HCT116 (cell line): ENCODE measurements at regions not wholly inside any gene's neighbourhood (a gene's known extent, or its start where the extent isn't known, plus 50 kb on each side); places are given as distances from the start of the nearest gene placed in this dataset.

Source experiments
- ATAC-seq: fragments of 200-7000 bp; cut with Tn5 transposase; 2 replicates; pipeline ENCODE4 v1.9.1; 2020; ENCODE audit warnings: mild to moderate bottlenecking, moderate library complexity
- BruUV-seq: library from RNA; stranded (reverse); fragments of 400-500 nt; replicated peaks from 2 replicates; lab custom pipeline; 2021; lab: Mats Ljungman, UMichigan
- CTCF ChIA-PET: fragments of 300-600 bp; sonication (Branson Sonifier 250); formaldehyde crosslinking; loops from one replicate; lab custom pipeline; 2021; ENCODE audit warnings: antibody characterized with exemption; lab: Charles Lee
- POLR2A ChIA-PET: fragments of 300-600, 350-600 bp; sonication (Branson Sonifier 250); formaldehyde crosslinking; loops from one replicate; lab custom pipeline; 2021; ENCODE audit warnings: antibody characterized with exemption; lab: Charles Lee
- RAD21 ChIA-PET, 2 experiments: fragments of 300-600 bp; sonication (Branson Sonifier 250); formaldehyde crosslinking; loops; one replicate each; lab custom pipeline; 2023; ENCODE audit warnings: low total read pairs in 2 of 2; ENCODE audit not compliant: uncharacterized antibody in 2 of 2, unreplicated experiment in 2 of 2, low non-redundant PET in 1 of 2; lab: Charles Lee
- DNase-seq: peaks from one replicate; pipeline ENCODE4 v3.0.0-alpha.2; 2010; ENCODE audit warnings: low read depth, low spot score
- H2AFZ ChIP-seq: fragments of 200-600 bp; shearing (Covaris generic), sonication (generic); 2 replicates; pipeline ENCODE4 v1.6.1; 2017; ENCODE audit warnings: low read depth, mixed run types, mixed read lengths, antibody characterized with exemption, low read length; ENCODE audit not compliant: poor library complexity, severe bottlenecking
- H3K27ac ChIP-seq: 2 replicates; pipeline ENCODE4 v1.5.1; 2012; ENCODE audit warnings: low read depth, low read length
- H3K27me3 ChIP-seq: fragments of 200-600 bp; sonication (generic); 2 replicates; pipeline ENCODE4 v1.6.1; 2016; ENCODE audit warnings: mixed run types, low read length, mixed read lengths; ENCODE audit not compliant: insufficient read depth
- H3K36me3 ChIP-seq, 2 experiments: fragments of 200-500 bp in 1 of 2; fragments of 200-600 bp in 1 of 2; sonication (Bioruptor generic) in 1 of 2; sonication (generic) in 1 of 2; 2 replicates each; pipeline versions ENCODE4 v1.5.1 to v1.6.1; 2014 to 2016; ENCODE audit warnings: low read length in 2 of 2, inconsistent platforms in 1 of 2, mixed read lengths in 1 of 2, mixed run types in 1 of 2; ENCODE audit not compliant: insufficient read depth in 2 of 2, control insufficient read depth in 1 of 2
- H3K4me1 ChIP-seq, 2 experiments: fragments of 200-600 bp in 1 of 2; sonication (generic) in 1 of 2; 2 replicates each; pipeline versions ENCODE4 v1.5.1 to v1.6.1; 2012 to 2017; ENCODE audit warnings: low read length in 2 of 2, inconsistent platforms in 1 of 2, mild to moderate bottlenecking in 1 of 2, mixed read lengths in 1 of 2, mixed run types in 1 of 2, moderate library complexity in 1 of 2; ENCODE audit not compliant: insufficient read depth in 2 of 2, control insufficient read depth in 1 of 2
- H3K4me2 ChIP-seq: fragments of 200-600 bp; sonication (generic); 2 replicates; pipeline ENCODE4 v1.6.1; 2017; ENCODE audit warnings: mixed run types, low read length, mixed read lengths
- H3K4me3 ChIP-seq, 2 experiments: fragments of 200-600 bp in 1 of 2; sonication (generic) in 1 of 2; replicated peaks in 1 of 2; 2 replicates each; pipeline ENCODE4 v1.5.1; 2011 to 2016; ENCODE audit warnings: low read length in 2 of 2, control low read depth in 1 of 2, low read depth in 1 of 2, mild to moderate bottlenecking in 1 of 2, mixed read lengths in 1 of 2, mixed run types in 1 of 2
- H3K79me2 ChIP-seq: fragments of 200-600 bp; sonication (generic); 2 replicates; pipeline ENCODE4 v1.6.1; 2017; ENCODE audit warnings: mild to moderate bottlenecking, mixed run types, low read length, moderate library complexity, mixed read lengths; ENCODE audit not compliant: insufficient read depth
- H3K9ac ChIP-seq: fragments of 200-600 bp; sonication (generic); 2 replicates; pipeline ENCODE4 v1.6.1; 2016; ENCODE audit warnings: low read length, mixed read lengths
- H3K9me2 ChIP-seq: fragments of 200-600 bp; sonication (generic), shearing (Covaris generic); 2 replicates; pipeline ENCODE4 v1.6.1; 2017; ENCODE audit warnings: mixed run types, mild to moderate bottlenecking, moderate library complexity; ENCODE audit not compliant: insufficient read depth
- H3K9me3 ChIP-seq, 2 experiments: fragments of 200-500 bp in 1 of 2; fragments of 200-600 bp in 1 of 2; sonication (Bioruptor generic) in 1 of 2; sonication (generic) in 1 of 2; 2 replicates each; pipeline ENCODE4 v1.6.1; 2014 to 2017; ENCODE audit warnings: low read length in 2 of 2, mixed read lengths in 2 of 2, inconsistent platforms in 1 of 2, low read depth in 1 of 2, mild to moderate bottlenecking in 1 of 2, mixed run types in 1 of 2, moderate library complexity in 1 of 2; ENCODE audit not compliant: control insufficient read depth in 1 of 2, insufficient read depth in 1 of 2
- H4K20me1 ChIP-seq: fragments of 200-600 bp; sonication (generic), shearing (Covaris generic); 2 replicates; pipeline ENCODE4 v1.6.1; 2017; ENCODE audit warnings: mixed run types, mild to moderate bottlenecking, moderate library complexity; ENCODE audit not compliant: insufficient read depth
- ELF1 ChIP-seq: IDR thresholded peaks from 2 replicates; pipeline ENCODE4 v1.6.1; 2012; ENCODE audit warnings: low read depth, borderline replicate concordance
- POLR2A ChIP-seq: IDR thresholded peaks from 2 replicates; pipeline ENCODE4 v1.7.0; 2011; ENCODE audit warnings: borderline replicate concordance; ENCODE audit not compliant: insufficient read depth, insufficient read length; ENCODE audit errors: extremely low read depth
- SIN3A ChIP-seq: IDR thresholded peaks from 2 replicates; pipeline ENCODE4 v1.6.1; 2012; ENCODE audit warnings: low read depth
- ZFX ChIP-seq: fragments of 450-650 bp; IDR thresholded peaks from 2 replicates; pipeline ENCODE4 v1.6.1; 2017
- intact Hi-C: fragments of 100-400 bp; cut with micrococcal nuclease; formaldehyde crosslinking; loops from 2 replicates; pipeline ENCODE4 v1.10.0; 2022
- TF ChIP-seq, protein P1 (sequence below): IDR thresholded peaks from 2 replicates; pipeline ENCODE4 v1.6.1; 2011; ENCODE audit warnings: mild to moderate bottlenecking, low read length, moderate library complexity; ENCODE audit not compliant: insufficient replicate concordance; ENCODE audit errors: extremely low read depth
- TF ChIP-seq, protein P2 (sequence below): IDR thresholded peaks from 2 replicates; pipeline ENCODE4 v1.6.1; 2012

DNA sequence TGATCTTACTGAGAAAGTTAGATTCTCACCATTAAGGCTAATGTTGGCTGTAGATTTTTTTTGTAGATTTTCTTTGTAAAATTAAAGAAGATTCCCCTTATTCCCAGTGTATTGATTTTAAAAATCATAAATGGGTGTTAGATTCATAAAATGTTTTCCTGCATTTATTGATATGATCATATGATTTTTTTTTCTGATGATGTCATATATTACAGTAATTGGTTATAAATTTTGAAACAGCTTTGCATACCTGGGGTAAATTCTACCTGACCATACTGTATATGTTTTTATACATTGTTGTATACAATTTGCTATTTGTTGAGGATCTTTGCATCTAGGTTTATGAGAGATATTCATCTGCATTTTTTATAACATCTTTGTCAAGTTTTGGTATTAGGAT lies 880.3 kb upstream of the GRIA3 start:
- DNase-seq (no peak), ATAC-seq (no peak)
- TF ChIP-seq, protein P1, sequence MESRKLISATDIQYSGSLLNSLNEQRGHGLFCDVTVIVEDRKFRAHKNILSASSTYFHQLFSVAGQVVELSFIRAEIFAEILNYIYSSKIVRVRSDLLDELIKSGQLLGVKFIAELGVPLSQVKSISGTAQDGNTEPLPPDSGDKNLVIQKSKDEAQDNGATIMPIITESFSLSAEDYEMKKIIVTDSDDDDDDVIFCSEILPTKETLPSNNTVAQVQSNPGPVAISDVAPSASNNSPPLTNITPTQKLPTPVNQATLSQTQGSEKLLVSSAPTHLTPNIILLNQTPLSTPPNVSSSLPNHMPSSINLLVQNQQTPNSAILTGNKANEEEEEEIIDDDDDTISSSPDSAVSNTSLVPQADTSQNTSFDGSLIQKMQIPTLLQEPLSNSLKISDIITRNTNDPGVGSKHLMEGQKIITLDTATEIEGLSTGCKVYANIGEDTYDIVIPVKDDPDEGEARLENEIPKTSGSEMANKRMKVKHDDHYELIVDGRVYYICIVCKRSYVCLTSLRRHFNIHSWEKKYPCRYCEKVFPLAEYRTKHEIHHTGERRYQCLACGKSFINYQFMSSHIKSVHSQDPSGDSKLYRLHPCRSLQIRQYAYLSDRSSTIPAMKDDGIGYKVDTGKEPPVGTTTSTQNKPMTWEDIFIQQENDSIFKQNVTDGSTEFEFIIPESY: no peak
- no peak for TF ChIP-seq POLR2A
- BruUV-seq: no TSS peak
- Histone ChIP-seq H3K79me2 (no peaks in the 10 kb centered on the region), H3K9me2 (no peaks in the 10 kb centered on the region), H3K4me3 (no peak overlapping the region), H3K4me2 (no peak overlapping the region), H3K9me3 (no peaks in the 10 kb centered on the region), H3K4me1 (no peaks in the 10 kb centered on the region), H4K20me1 (no peaks in the 10 kb centered on the region), H2AFZ (no peak overlapping the region), H3K27me3 (no peaks in the 10 kb centered on the region), H3K27ac (no peak overlapping the region), H3K36me3 (no peaks in the 10 kb centered on the region), H3K9ac (no peak overlapping the region)
- intact Hi-C loops: no loop called here
- ChIA-PET RAD21 (no interaction called here), POLR2A (no interaction called here), CTCF (no interaction called here)

DNA sequence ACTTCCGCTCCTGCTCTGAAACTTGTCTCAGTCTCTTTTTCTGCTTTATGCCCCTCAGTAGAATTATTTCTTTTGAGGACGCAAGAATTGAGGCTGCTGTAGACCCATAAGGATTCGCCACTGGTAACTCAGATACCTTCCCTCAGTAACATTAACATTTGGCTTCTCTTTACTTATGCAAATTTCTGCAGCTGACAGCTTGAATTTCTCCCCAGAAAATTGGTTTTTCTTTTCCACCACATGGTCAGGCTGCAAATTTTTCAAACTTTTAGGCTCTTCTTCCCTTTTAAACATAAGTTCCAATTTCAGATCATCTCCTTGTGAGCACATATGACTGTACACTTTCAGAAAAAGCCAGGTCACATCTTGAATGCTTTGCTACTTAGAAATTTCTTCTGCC lies 839.3 kb upstream of the GRIA3 start:
- no peak for DNase-seq
- H3K9me3 ChIP-seq: no peaks in the 10 kb centered on the region
- no peak overlapping the region for H3K4me3 ChIP-seq
- no peak for ATAC-seq
- no TSS peak for BruUV-seq
- H3K79me2 ChIP-seq: no peaks in the 10 kb centered on the region
- H3K36me3 ChIP-seq: no peaks in the 10 kb centered on the region
- no peaks in the 10 kb centered on the region for H3K27me3 ChIP-seq
- no peak overlapping the region for H2AFZ ChIP-seq
- ChIA-PET RAD21 (no interaction called here), CTCF (no interaction called here), POLR2A (no interaction called here)
- no peak overlapping the region for H3K4me2 ChIP-seq
- no peaks in the 10 kb centered on the region for H3K4me1 ChIP-seq
- no peaks in the 10 kb centered on the region for H4K20me1 ChIP-seq
- no peaks in the 10 kb centered on the region for H3K9me2 ChIP-seq
- no peak overlapping the region for H3K27ac ChIP-seq
- H3K9ac ChIP-seq: no peak overlapping the region
- TF ChIP-seq, protein P2, sequence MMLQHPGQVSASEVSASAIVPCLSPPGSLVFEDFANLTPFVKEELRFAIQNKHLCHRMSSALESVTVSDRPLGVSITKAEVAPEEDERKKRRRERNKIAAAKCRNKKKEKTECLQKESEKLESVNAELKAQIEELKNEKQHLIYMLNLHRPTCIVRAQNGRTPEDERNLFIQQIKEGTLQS: no peak
- TF ChIP-seq POLR2A: no peak
- no peak for TF ChIP-seq ELF1
- TF ChIP-seq ZFX: no peak
- TF ChIP-seq SIN3A: no peak
- intact Hi-C loops: no loop called here
